ENCODE measurements at regions not wholly inside any gene's neighbourhood (a gene's known extent, or its start where the extent isn't known, plus 50 kb on each side); places are given as distances from the start of the nearest gene placed in this dataset.

DNA sequence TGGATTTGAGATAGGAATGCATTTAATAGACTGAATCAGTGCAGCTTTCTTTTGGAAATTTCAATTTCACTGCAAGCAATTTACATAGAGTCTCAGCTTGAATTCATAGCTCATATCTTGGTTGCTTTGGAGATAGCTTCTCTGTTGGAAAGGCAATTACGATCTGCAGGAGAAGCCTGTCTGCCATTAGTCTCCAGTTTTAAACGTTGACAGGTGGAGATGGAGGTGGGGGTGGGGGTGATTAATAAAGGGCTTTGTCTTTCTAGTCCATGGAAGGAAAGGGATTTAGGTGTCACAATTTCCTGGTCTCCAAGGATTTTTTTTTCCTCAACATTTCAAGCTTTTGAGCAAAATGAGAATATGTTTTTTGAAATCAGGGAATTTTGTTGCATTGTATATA, 184.7 kb downstream of the CARTPT start:
- Histone ChIP-seq H3K4me1 (peaks cover 0 to 19% (median 11%) of the 10 kb centered on the region in 4 donors), H3K27ac (no peak overlapping the region), H3K4me3 (no peak overlapping the region), H3K9me3 (no peaks in the 10 kb centered on the region), H3K36me3 (no peaks in the 10 kb centered on the region), H3K27me3 (no peaks in the 10 kb centered on the region)
- intact Hi-C loops (cut with DNase I; ENCODE audit: low total_unique reads) = no loop called here
- TF ChIP-seq, protein P1, sequence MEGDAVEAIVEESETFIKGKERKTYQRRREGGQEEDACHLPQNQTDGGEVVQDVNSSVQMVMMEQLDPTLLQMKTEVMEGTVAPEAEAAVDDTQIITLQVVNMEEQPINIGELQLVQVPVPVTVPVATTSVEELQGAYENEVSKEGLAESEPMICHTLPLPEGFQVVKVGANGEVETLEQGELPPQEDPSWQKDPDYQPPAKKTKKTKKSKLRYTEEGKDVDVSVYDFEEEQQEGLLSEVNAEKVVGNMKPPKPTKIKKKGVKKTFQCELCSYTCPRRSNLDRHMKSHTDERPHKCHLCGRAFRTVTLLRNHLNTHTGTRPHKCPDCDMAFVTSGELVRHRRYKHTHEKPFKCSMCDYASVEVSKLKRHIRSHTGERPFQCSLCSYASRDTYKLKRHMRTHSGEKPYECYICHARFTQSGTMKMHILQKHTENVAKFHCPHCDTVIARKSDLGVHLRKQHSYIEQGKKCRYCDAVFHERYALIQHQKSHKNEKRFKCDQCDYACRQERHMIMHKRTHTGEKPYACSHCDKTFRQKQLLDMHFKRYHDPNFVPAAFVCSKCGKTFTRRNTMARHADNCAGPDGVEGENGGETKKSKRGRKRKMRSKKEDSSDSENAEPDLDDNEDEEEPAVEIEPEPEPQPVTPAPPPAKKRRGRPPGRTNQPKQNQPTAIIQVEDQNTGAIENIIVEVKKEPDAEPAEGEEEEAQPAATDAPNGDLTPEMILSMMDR (IDR thresholded peaks at IDR 0.05) = no peak
- DNase-seq = no peak

DNA sequence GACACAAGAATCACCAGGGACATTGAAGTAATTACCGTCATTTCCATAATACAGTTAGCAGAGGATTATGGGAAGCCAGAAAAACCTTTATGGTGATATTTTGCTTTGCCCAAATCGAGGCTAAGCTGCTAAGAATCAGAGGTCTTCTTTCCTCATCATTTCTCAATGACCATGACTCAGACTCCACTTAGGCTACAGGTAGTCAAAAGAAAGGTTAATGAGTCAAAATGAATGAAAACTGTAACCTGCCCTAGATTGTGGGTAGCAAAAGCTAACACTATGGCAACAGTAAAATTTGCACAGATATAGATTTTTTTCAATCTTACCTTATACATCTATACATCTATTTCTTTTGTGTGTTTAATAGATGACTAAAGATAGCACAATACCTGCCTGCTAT, 185.8 kb downstream of the CARTPT start:
- peaks cover 0 to 19% (median 11%) of the 10 kb centered on the region in 4 donors for H3K4me1 ChIP-seq
- no peaks in the 10 kb centered on the region for H3K27me3 ChIP-seq
- H3K9me3 ChIP-seq = no peaks in the 10 kb centered on the region
- no peak overlapping the region for H3K4me3 ChIP-seq
- no peak overlapping the region for H3K27ac ChIP-seq
- DNase-seq = no peak
- no peaks in the 10 kb centered on the region for H3K36me3 ChIP-seq
- intact Hi-C loops (cut with DNase I; ENCODE audit: low total_unique reads) = no loop called here
- TF ChIP-seq, protein P1 (IDR thresholded peaks at IDR 0.05) = no peak

GRCh38 chr5:71905834-71906711, 187.0 kb downstream of the CARTPT start:
- no peaks in the 10 kb centered on the region for H3K9me3 ChIP-seq
- intact Hi-C loops (cut with DNase I; ENCODE audit: low total_unique reads) = no loop called here
- DNase-seq = no peak
- H3K27me3 ChIP-seq = no peaks in the 10 kb centered on the region
- H3K36me3 ChIP-seq = no peaks in the 10 kb centered on the region
- no peak overlapping the region for H3K4me3 ChIP-seq
- peaks cover 0 to 19% (median 11%) of the 10 kb centered on the region in 4 donors for H3K4me1 ChIP-seq
- H3K27ac ChIP-seq = peak overlapping the region in 1 of 2 donors; percentile 45
- TF ChIP-seq, protein P1 (IDR thresholded peaks at IDR 0.05) = no peak

DNA sequence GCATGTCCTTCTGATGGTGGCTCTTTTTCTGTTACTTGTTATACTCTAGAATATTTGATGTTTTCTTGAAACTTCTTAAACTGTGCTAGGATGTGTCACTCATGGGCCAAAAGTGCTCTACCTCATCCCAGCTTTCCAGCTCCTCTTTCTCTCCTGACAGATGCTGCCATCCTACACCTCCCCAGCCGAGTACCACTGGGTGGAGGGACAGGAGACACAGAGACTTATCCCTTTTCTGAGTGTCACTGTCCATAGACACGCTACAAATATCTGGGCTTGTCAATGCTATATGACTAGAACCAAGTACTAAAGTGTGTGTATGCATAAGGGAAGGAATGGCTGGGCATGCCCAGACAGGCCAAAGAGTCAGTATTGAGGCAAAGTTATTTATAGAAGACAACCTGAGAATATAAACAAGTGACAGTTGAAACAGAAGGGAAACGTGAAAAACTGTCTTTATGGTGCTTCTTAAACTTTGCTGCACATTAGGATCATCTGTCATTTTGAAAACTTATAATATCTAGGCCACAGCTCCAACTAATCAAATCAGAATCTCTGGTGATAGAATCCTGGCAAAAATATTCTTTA, 188.0 kb downstream of the CARTPT start:
- intact Hi-C loops (cut with DNase I; ENCODE audit: low total_unique reads) = no loop called here
- no peaks in the 10 kb centered on the region for H3K9me3 ChIP-seq
- peak overlapping the region; percentile 24 to 45 for H3K27ac ChIP-seq
- TF ChIP-seq, protein P1 (IDR thresholded peaks at IDR 0.05) = no peak
- H3K27me3 ChIP-seq = no peaks in the 10 kb centered on the region
- H3K4me1 ChIP-seq = peaks cover 0 to 19% (median 11%) of the 10 kb centered on the region in 4 donors
- DNase-seq = no peak
- H3K4me3 ChIP-seq = no peak overlapping the region
- H3K36me3 ChIP-seq = no peaks in the 10 kb centered on the region

DNA sequence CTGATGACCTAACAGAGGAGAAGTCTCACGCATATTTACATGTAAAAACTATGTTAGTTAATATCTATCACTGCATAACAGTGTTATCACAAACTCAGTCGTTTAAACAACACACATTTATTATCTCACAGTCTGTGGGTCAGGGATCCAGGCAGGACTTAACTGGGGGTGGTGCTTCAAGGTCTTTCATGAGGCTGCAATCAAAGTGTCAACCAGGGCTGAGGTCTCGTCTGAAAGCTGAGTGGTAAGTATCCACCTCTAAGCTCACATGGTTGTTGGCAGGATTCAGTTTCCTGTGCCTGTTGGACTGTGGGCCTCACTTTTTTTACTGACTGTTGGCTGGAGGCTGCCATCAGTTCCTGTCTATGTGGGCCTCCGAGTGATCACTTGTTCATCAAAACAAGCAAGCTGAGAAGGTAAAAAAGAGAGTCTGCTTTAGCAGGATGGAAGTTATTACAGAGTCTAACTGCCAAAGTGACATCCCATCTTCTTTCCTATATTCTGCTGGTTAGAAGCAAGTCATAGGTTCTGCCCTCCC, 188.6 kb downstream of the CARTPT start:
- intact Hi-C loops (cut with DNase I; ENCODE audit: low total_unique reads) = no loop called here
- Histone ChIP-seq H3K9me3 (no peaks in the 10 kb centered on the region), H3K4me3 (no peak overlapping the region), H3K4me1 (peaks cover 0 to 19% (median 11%) of the 10 kb centered on the region in 4 donors), H3K36me3 (no peaks in the 10 kb centered on the region), H3K27ac (peak overlapping the region in 1 of 2 donors; percentile 45), H3K27me3 (no peaks in the 10 kb centered on the region)
- TF ChIP-seq, protein P1 (IDR thresholded peaks at IDR 0.05) = no peak
- DNase-seq = no peak
